ENCODE measurements at regions not wholly inside any gene's neighbourhood (a gene's known extent, or its start where the extent isn't known, plus 50 kb on each side); places are given as distances from the start of the nearest gene placed in this dataset.
A peak's percentile ranks its signal among the peaks of the same experiment; 100 is the strongest.

DNA sequence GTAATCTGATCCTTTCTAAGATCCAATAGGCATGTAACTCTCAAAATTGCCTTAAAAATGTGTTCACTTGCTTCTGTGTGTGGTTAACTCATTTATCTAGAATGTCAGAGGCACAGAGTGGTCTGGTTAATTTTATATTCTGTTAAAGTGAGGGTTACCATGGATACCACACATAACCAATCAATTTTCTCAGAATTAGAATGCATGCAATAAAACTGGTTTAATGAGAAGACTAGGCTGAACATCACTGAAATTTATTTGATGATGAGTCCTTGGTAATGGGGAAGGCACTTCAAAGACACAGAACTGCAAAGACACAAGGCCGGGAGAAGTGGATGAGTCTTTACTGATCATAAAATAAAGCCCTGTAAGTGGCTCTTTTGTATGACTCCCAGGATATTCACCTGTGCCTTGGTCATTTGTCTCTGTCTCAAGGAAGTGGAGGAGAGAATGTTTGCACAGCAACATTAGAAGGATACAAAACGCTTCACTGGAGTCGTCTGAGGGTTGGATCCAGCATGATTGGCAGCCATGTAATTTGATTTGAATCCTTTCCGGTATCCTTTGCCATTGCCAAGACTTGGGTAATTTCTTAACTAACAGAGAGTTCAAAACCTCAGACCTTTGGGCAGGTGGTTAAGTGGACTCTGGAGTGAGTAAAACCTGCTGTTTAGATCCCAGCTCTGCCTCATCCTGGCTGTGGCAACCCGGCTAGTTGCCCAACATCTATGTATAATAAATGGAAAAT, 94.0 kb upstream of the RBPJ start:
- H3K27me3 ChIP-seq: no peaks in the 10 kb centered on the region
- no peak overlapping the region for H3K27ac ChIP-seq
- no peak overlapping the region for H3K4me3 ChIP-seq
- no peaks in the 10 kb centered on the region for H3K9me3 ChIP-seq
- no peak for ATAC-seq
- intact Hi-C loops (cut with DNase I): no loop called here
- H3K4me1 ChIP-seq: no peaks in the 10 kb centered on the region
- no peaks in the 10 kb centered on the region for H3K36me3 ChIP-seq
- no peak for DNase-seq
- no peak for TF ChIP-seq CTCF (IDR thresholded peaks at IDR 0.05)

GRCh38 chr4:26227601-26228229, 93.1 kb upstream of the RBPJ start:
- H3K4me1 ChIP-seq: no peaks in the 10 kb centered on the region
- H3K9me3 ChIP-seq: no peaks in the 10 kb centered on the region
- no peaks in the 10 kb centered on the region for H3K27me3 ChIP-seq
- intact Hi-C loops (cut with DNase I): no loop called here
- no peak overlapping the region for H3K4me3 ChIP-seq
- H3K27ac ChIP-seq: no peak overlapping the region
- ATAC-seq (no peak), DNase-seq (peak in 2 of 4 donors; percentile 65 to 86)
- no peak for TF ChIP-seq CTCF (IDR thresholded peaks at IDR 0.05)
- no peaks in the 10 kb centered on the region for H3K36me3 ChIP-seq

DNA sequence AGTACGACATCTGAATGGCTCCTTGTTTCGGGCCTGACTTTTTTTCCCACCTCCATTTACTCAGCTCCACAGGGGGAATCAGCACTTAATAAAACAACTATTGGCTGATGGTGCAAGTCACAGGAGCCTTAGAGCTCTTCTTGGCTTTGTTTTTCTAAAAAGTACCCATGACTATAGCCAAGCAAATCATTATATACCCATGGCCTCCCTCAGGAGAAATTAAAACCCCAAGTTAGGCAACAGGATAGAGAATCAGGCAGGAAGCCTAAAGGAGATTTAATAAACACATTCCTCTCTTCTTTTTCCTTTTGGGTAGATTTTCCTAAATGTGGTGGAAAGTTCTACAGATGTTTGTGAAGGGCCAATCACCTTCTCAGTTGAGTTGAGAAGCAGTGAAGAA, 91.9 kb upstream of the RBPJ start:
- ATAC-seq (no peak), DNase-seq (no peak)
- H3K27me3 ChIP-seq: no peaks in the 10 kb centered on the region
- no peak for TF ChIP-seq CTCF (IDR thresholded peaks at IDR 0.05)
- H3K36me3 ChIP-seq: no peaks in the 10 kb centered on the region
- H3K9me3 ChIP-seq: no peaks in the 10 kb centered on the region
- H3K4me1 ChIP-seq: no peaks in the 10 kb centered on the region
- intact Hi-C loops (cut with DNase I): no loop called here
- H3K4me3 ChIP-seq: no peak overlapping the region
- H3K27ac ChIP-seq: no peak overlapping the region

DNA sequence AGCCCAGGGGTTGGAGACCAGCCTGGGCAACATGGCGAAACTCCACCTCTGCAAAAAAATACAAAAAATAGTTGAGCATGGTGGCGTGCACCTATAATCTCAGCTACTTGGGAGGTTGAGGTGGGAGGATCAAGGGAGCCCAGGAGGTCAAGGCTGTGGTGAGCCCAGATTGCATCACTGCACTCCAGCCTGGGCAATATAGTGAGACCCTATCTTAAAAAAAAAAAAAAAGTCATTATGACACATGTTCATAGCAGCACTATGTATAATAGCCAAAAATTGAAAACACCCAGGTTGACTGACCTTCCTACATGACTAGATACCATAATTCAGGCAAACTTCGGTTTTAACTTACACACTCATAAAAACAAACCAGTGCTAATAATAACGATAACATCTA, 90.8 kb upstream of the RBPJ start:
- ATAC-seq (no peak), DNase-seq (no peak)
- H3K36me3 ChIP-seq: no peaks in the 10 kb centered on the region
- intact Hi-C loops (cut with DNase I): no loop called here
- H3K27ac ChIP-seq: no peak overlapping the region
- H3K4me3 ChIP-seq: no peak overlapping the region
- H3K27me3 ChIP-seq: no peaks in the 10 kb centered on the region
- no peaks in the 10 kb centered on the region for H3K9me3 ChIP-seq
- no peaks in the 10 kb centered on the region for H3K4me1 ChIP-seq
- no peak for TF ChIP-seq CTCF (IDR thresholded peaks at IDR 0.05)

DNA sequence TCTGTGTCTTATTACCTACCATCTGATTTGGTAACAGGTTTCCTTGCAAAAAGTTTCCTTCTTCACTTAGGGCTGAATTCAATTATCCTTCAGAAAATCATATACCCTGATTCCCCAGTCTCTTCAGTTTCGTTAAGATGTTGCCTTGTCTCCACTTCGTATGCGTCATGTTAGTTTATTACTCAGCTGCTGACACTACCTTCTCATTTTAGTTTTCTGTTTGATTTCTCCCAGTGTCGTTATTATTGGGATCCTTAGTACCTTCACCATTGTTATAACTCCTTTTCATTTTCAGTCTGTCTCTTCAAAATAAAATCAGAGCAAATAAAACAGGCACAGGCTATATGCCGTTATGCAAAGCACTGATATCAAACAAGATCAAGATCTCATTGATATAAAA, 87.5 kb upstream of the RBPJ start:
- no peak overlapping the region for H3K27ac ChIP-seq
- H3K36me3 ChIP-seq: no peaks in the 10 kb centered on the region
- H3K4me3 ChIP-seq: no peak overlapping the region
- intact Hi-C loops (cut with DNase I): no loop called here
- H3K27me3 ChIP-seq: no peaks in the 10 kb centered on the region
- H3K9me3 ChIP-seq: no peaks in the 10 kb centered on the region
- H3K4me1 ChIP-seq: no peaks in the 10 kb centered on the region
- no peak for DNase-seq
- ATAC-seq: no peak
- TF ChIP-seq CTCF (IDR thresholded peaks at IDR 0.05): no peak

All from left lung (tissue), 4 donors.